Upper lobe of left lung (tissue), 4 donors: ENCODE measurements at regions not wholly inside any gene's neighbourhood (a gene's known extent, or its start where the extent isn't known, plus 50 kb on each side); places are given as distances from the start of the nearest gene placed in this dataset.

Experiments used
- EP300 ChIP-seq, 4 donors: sonication (generic); formaldehyde crosslinking; IDR thresholded peaks; one replicate each; pipeline ENCODE4 v1.5.1; 2017; ENCODE audit warnings: antibody characterized with exemption in 4 of 4, control low read depth in 2 of 4
- POLR2A ChIP-seq, 4 donors: fragments of 450-650 bp; IDR thresholded peaks; one replicate each; pipeline ENCODE4 v1.5.1; 2016 to 2017; ENCODE audit warnings: antibody characterized with exemption in 4 of 4, mild to moderate bottlenecking in 2 of 4
- POLR2AphosphoS5 ChIP-seq, 2 donors: sonication (generic); formaldehyde crosslinking; IDR thresholded peaks; one replicate each; pipeline ENCODE4 v1.5.1; 2017; ENCODE audit warnings: antibody characterized with exemption in 2 of 2

DNA sequence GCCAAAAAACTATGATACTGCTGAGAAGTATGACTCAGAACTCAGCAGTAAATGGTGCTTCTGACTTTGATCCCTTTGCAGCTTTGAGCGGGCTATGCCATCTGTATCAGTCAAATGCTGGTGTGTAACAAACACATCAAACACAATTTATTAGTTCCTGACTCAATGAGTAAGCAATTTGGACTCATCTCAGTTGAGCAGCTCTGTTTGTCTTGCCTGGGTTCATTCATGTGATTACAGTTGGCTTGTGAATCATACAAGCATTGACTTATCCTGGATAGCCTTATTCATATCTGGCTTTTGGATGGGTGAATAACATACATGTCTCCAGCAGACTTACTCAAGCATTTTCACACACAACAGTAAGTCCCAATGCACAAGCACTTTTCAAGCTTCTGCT lies 858.8 kb downstream of the METTL15 start:
- no peak for TF ChIP-seq EP300 (IDR thresholded peaks at IDR 0.05)
- no peak for TF ChIP-seq POLR2A (IDR thresholded peaks at IDR 0.05)
- TF ChIP-seq POLR2AphosphoS5 (IDR thresholded peaks at IDR 0.05): no peak
